H9 (cell line): ENCODE measurements at regions not wholly inside any gene's neighbourhood (a gene's known extent, or its start where the extent isn't known, plus 50 kb on each side); places are given as distances from the start of the nearest gene placed in this dataset.

ENCODE experiments used
- DNase-seq: peaks from one replicate; pipeline ENCODE4 v3.0.0-alpha.2; 2017
- H2AFZ ChIP-seq: one replicate; pipeline ENCODE4 v1.6.1; 2013; ENCODE audit warnings: mild to moderate bottlenecking, low read length, control low read depth, moderate library complexity
- H2AK5ac ChIP-seq: 2 replicates; pipeline ENCODE4 v1.6.1; 2013; ENCODE audit warnings: low read length, control low read depth, mixed read lengths; ENCODE audit not compliant: insufficient read length
- H2BK120ac ChIP-seq: one replicate; pipeline ENCODE4 v1.6.1; 2013; ENCODE audit warnings: low read depth, mild to moderate bottlenecking, low read length, control low read depth, inconsistent platforms; ENCODE audit not compliant: poor library complexity, severe bottlenecking
- H2BK12ac ChIP-seq: 2 replicates; pipeline ENCODE4 v1.6.1; 2013; ENCODE audit warnings: low read length, control low read depth, mixed read lengths, low read depth; ENCODE audit not compliant: insufficient read length
- H2BK15ac ChIP-seq: 2 replicates; pipeline ENCODE4 v1.6.1; 2013; ENCODE audit warnings: low read depth, low read length, control low read depth
- H2BK20ac ChIP-seq: one replicate; pipeline ENCODE4 v1.6.1; 2013; ENCODE audit warnings: low read depth, mild to moderate bottlenecking, low read length, control low read depth, inconsistent platforms; ENCODE audit not compliant: poor library complexity, severe bottlenecking
- H2BK5ac ChIP-seq: 2 replicates; pipeline ENCODE4 v1.6.1; 2013; ENCODE audit warnings: low read length, control low read depth, mixed read lengths; ENCODE audit not compliant: insufficient read length
- H3K14ac ChIP-seq: 2 replicates; pipeline ENCODE4 v1.6.1; 2013; ENCODE audit warnings: low read length, control low read depth; ENCODE audit not compliant: insufficient read depth
- H3K18ac ChIP-seq: 2 replicates; pipeline ENCODE4 v1.6.1; 2013; ENCODE audit warnings: low read depth, mild to moderate bottlenecking, mixed read lengths, low read length, control low read depth; ENCODE audit not compliant: insufficient read length
- H3K23ac ChIP-seq: 2 replicates; pipeline ENCODE4 v1.6.1; 2013; ENCODE audit warnings: low read length, control low read depth, mixed read lengths, low read depth; ENCODE audit not compliant: insufficient read length
- H3K23me2 ChIP-seq: 2 replicates; pipeline ENCODE4 v1.6.1; 2013; ENCODE audit warnings: low read depth, mild to moderate bottlenecking, mixed read lengths, low read length, control low read depth; ENCODE audit not compliant: insufficient read length, poor library complexity, severe bottlenecking
- H3K27ac ChIP-seq: 2 replicates; pipeline ENCODE4 v1.5.1; 2013; ENCODE audit warnings: low read length, control low read depth, mixed read lengths, low read depth; ENCODE audit not compliant: insufficient read length
- H3K27me3 ChIP-seq: 2 replicates; pipeline ENCODE4 v1.6.1; 2013; ENCODE audit warnings: low read length, control low read depth, inconsistent platforms; ENCODE audit not compliant: insufficient read depth
- H3K4ac ChIP-seq: 2 replicates; pipeline ENCODE4 v1.6.1; 2013; ENCODE audit warnings: low read depth, mild to moderate bottlenecking, control low read depth, inconsistent platforms, low read length, moderate library complexity
- H3K4me1 ChIP-seq: 2 replicates; pipeline ENCODE4 v1.6.1; 2013; ENCODE audit warnings: low read length, control low read depth, inconsistent platforms; ENCODE audit not compliant: insufficient read depth
- H3K4me2 ChIP-seq: 2 replicates; pipeline ENCODE4 v1.6.1; 2013; ENCODE audit warnings: low read length, control low read depth, mixed read lengths; ENCODE audit not compliant: insufficient read length, insufficient read depth
- H3K56ac ChIP-seq: 2 replicates; pipeline ENCODE4 v1.6.1; 2013; ENCODE audit warnings: low read depth, mild to moderate bottlenecking, mixed read lengths, low read length, control low read depth; ENCODE audit not compliant: insufficient read length
- H3K79me1 ChIP-seq: 2 replicates; pipeline ENCODE4 v1.6.1; 2013; ENCODE audit warnings: low read depth, mild to moderate bottlenecking, moderate library complexity, low read length, control low read depth, inconsistent platforms; ENCODE audit not compliant: insufficient read depth, poor library complexity, severe bottlenecking
- H3K79me2 ChIP-seq: 2 replicates; pipeline ENCODE4 v1.6.1; 2013; ENCODE audit warnings: low read length, control low read depth, inconsistent platforms; ENCODE audit not compliant: insufficient read depth
- H3K9ac ChIP-seq: 2 replicates; pipeline ENCODE4 v1.6.1; 2013; ENCODE audit warnings: low read length, control low read depth, mixed read lengths; ENCODE audit not compliant: insufficient read length; ENCODE audit errors: extremely low read depth
- H3K9me3 ChIP-seq: one replicate; pipeline ENCODE4 v1.6.1; 2013; ENCODE audit warnings: low read depth, low read length, inconsistent platforms; ENCODE audit not compliant: control insufficient read depth
- H3T11ph ChIP-seq: one replicate; pipeline ENCODE4 v1.6.1; 2013; ENCODE audit warnings: mild to moderate bottlenecking, low read length, control low read depth, inconsistent platforms
- H4K20me1 ChIP-seq: one replicate; pipeline ENCODE4 v1.6.1; 2013; ENCODE audit not compliant: control insufficient read depth, insufficient read length, insufficient read depth
- H4K5ac ChIP-seq: 2 replicates; pipeline ENCODE4 v1.6.1; 2013; ENCODE audit warnings: low read depth, mild to moderate bottlenecking, mixed read lengths, low read length, control low read depth; ENCODE audit not compliant: insufficient read length
- H4K8ac ChIP-seq: replicated peaks from 2 replicates; pipeline ENCODE4 v1.6.1; 2013; ENCODE audit warnings: low read length, control low read depth, mixed read lengths, low read depth; ENCODE audit not compliant: insufficient read length
- H4K91ac ChIP-seq: 2 replicates; pipeline ENCODE4 v1.6.1; 2013; ENCODE audit warnings: low read depth, mild to moderate bottlenecking, moderate library complexity, mixed read lengths, low read length, control low read depth; ENCODE audit not compliant: insufficient read length
- H3K27ac Mint-ChIP-seq, 3 experiments: 2 replicates in 2 of 3; 3 replicates in 1 of 3; pipeline ENCODE4 v1.8.0; 2020 to 2021; ENCODE audit warnings: mixed read lengths in 3 of 3, mild to moderate bottlenecking in 1 of 3, moderate library complexity in 1 of 3
- H3K27me3 Mint-ChIP-seq: 2 replicates; pipeline ENCODE4 v1.8.0; 2021; ENCODE audit warnings: low read depth, mild to moderate bottlenecking, moderate library complexity, mixed read lengths
- H3K36me3 Mint-ChIP-seq, 3 experiments: 2 replicates in 2 of 3; 3 replicates in 1 of 3; pipeline ENCODE4 v1.8.0; 2020 to 2021; ENCODE audit warnings: low read depth in 3 of 3, mixed read lengths in 3 of 3; ENCODE audit not compliant: insufficient read depth in 1 of 3
- H3K4me1 Mint-ChIP-seq, 2 experiments: 2 replicates each; pipeline ENCODE4 v1.8.0; 2020; ENCODE audit warnings: mixed read lengths in 2 of 2
- H3K4me3 Mint-ChIP-seq, 2 experiments: 2 replicates in 1 of 2; 3 replicates in 1 of 2; pipeline ENCODE4 v1.8.0; 2020 to 2021; ENCODE audit warnings: mild to moderate bottlenecking in 2 of 2, mixed read lengths in 2 of 2, moderate library complexity in 1 of 2
- H3K9me3 Mint-ChIP-seq, 2 experiments: 2 replicates in 1 of 2; 3 replicates in 1 of 2; pipeline ENCODE4 v1.8.0; 2020; ENCODE audit warnings: mild to moderate bottlenecking in 2 of 2, mixed read lengths in 2 of 2, moderate library complexity in 1 of 2
- WGBS: extraction: QIAGEN DNeasy Blood & Tissue Kit; methylation state at CpG from one replicate; pipeline ENCODE4 v1.1.7; 2013; ENCODE audit warnings: missing lambda C conversion rate, low lambda C conversion rate, mixed read lengths; ENCODE audit not compliant: insufficient read length; ENCODE audit errors: extremely low coverage; 5-methylcytosine and 5-hydroxymethylcytosine counted together
- TF ChIP-seq, protein P1 (sequence below): fragments of 200-600 bp; sonication (generic); conservative IDR thresholded peaks from 3 replicates; pipeline ENCODE4 v1.8.0; 2021; ENCODE audit warnings: antibody characterized with exemption, mild to moderate bottlenecking

DNA sequence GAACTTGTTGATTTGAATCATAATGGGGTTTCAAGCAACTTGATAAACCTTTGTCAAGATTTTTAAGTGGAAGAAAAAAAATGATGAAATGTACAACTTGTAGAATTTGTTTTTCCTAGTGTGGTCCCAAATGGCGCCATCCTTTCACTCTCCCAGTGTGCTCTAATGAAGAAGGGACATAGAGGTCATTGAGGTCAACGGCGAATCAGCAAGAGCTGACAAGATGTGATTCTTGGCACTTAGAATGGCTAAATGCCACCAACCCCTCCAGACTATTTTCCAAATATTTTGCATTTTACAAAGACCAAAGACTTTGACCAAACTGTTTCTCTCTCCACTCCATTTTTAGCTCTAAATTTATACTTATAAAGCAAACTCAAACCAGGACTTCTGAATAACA, 320.2 kb upstream of the MME start:
- H3K79me1 ChIP-seq: no peaks in the 10 kb centered on the region
- no peak overlapping the region for H2BK15ac ChIP-seq
- no peak overlapping the region for H3K18ac ChIP-seq
- H4K5ac ChIP-seq: no peak overlapping the region
- H3K27me3 Mint-ChIP-seq: no peaks in the 10 kb centered on the region
- no peak overlapping the region for H3T11ph ChIP-seq
- H2AFZ ChIP-seq: no peak overlapping the region
- no peak overlapping the region for H3K56ac ChIP-seq
- no peaks in the 10 kb centered on the region for H3K27me3 ChIP-seq
- TF ChIP-seq, protein P1, sequence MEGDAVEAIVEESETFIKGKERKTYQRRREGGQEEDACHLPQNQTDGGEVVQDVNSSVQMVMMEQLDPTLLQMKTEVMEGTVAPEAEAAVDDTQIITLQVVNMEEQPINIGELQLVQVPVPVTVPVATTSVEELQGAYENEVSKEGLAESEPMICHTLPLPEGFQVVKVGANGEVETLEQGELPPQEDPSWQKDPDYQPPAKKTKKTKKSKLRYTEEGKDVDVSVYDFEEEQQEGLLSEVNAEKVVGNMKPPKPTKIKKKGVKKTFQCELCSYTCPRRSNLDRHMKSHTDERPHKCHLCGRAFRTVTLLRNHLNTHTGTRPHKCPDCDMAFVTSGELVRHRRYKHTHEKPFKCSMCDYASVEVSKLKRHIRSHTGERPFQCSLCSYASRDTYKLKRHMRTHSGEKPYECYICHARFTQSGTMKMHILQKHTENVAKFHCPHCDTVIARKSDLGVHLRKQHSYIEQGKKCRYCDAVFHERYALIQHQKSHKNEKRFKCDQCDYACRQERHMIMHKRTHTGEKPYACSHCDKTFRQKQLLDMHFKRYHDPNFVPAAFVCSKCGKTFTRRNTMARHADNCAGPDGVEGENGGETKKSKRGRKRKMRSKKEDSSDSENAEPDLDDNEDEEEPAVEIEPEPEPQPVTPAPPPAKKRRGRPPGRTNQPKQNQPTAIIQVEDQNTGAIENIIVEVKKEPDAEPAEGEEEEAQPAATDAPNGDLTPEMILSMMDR: no peak
- no peak overlapping the region for H2BK5ac ChIP-seq
- no peak overlapping the region for H3K4ac ChIP-seq
- no CpG with 5 or more reads among the region's 3 CpGs for WGBS
- H3K4me3 Mint-ChIP-seq: no peak overlapping the region
- H4K8ac ChIP-seq: no peak overlapping the region
- no peaks in the 10 kb centered on the region for H3K9me3 ChIP-seq
- no peak overlapping the region for H3K4me2 ChIP-seq
- no peak overlapping the region for H4K91ac ChIP-seq
- no peak overlapping the region for H2BK20ac ChIP-seq
- H3K14ac ChIP-seq: no peak overlapping the region
- no peaks in the 10 kb centered on the region for H3K79me2 ChIP-seq
- H3K27ac ChIP-seq: no peak overlapping the region
- no peak for DNase-seq
- no peaks in the 10 kb centered on the region; a peak in 1 of 5 replicates for H3K9me3 Mint-ChIP-seq
- H3K27ac Mint-ChIP-seq: no peak overlapping the region
- H3K4me1 ChIP-seq: no peaks in the 10 kb centered on the region
- no peak overlapping the region for H2AK5ac ChIP-seq
- no peaks in the 10 kb centered on the region for H3K4me1 Mint-ChIP-seq
- H3K9ac ChIP-seq: no peak overlapping the region
- no peaks in the 10 kb centered on the region for H3K23me2 ChIP-seq
- no peak overlapping the region for H2BK12ac ChIP-seq
- H2BK120ac ChIP-seq: no peak overlapping the region
- no peaks in the 10 kb centered on the region for H4K20me1 ChIP-seq
- no peak overlapping the region for H3K23ac ChIP-seq
- H3K36me3 Mint-ChIP-seq: no peaks in the 10 kb centered on the region
